Stimulated activated CD4-positive, alpha-beta T cell treated with anti-CD3 and anti-CD28 coated beads, Interleukin-15, amount 100 ng/mL, for 48 hours (primary cell): ENCODE measurements at regions not wholly inside any gene's neighbourhood (a gene's known extent, or its start where the extent isn't known, plus 50 kb on each side); places are given as distances from the start of the nearest gene placed in this dataset.
"Not testable (repeated sequence)": the region's sequence is repeated elsewhere in the genome, so short reads cannot be mapped to it uniquely, and the experiment has no call there.

Experiments used
- DNase-seq, 2 donors: peaks; one replicate each; pipeline ENCODE4 v3.0.0-alpha.2; 2020; ENCODE audit warnings: low read depth in 2 of 2

GRCh38 chr18:56488739-56489138 is 149.7 kb downstream of the TXNL1 start:
- DNase-seq, result no peak

GRCh38 chr18:56487801-56488200 is 150.6 kb downstream of the TXNL1 start:
- DNase-seq, result no peak

- DNase-seq, result no peak
These were observed 155.0 kb downstream of the TXNL1 start for GRCh38 chr18:56483386-56483785.

DNA sequence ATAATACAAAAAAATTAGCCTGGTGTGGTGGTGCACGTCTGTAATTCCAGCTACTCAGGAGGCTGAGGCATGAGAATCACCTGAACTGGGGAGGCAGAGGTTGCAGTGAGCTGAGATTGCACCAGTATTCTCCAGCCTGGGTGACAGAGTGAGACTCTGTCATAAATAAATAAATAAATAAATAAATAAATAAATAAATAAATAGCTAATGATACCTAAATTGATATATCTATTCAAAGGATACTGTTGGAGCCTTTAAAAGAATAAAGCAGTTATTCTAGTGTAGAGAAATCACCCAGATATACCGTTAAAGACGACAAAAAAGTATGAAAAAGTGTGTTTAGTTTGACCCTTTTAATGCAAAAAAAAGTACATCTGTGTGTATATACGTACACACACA is 155.6 kb downstream of the TXNL1 start:
- DNase-seq, result not testable (repeated sequence)

- no peak for DNase-seq
These were observed 156.6 kb downstream of the TXNL1 start for GRCh38 chr18:56481751-56482150.

DNA sequence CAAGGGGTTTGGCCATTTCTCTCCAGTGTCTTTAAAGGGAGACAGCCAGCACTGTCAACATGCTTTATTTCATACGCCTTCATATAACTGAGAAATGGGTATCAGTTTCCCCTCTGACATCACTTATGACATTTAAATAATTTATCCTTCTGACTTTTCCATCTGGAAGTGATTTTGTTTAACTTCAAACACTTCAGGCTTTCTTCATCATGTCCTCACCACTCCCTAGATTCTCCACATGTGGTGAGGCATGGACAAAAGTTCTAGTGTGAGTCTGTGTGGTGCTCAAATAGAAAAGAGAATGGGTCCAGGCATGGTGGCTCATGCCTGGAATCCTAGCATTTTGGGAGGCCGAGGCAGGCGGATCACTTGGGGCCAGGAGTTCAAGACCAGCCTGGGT is 158.6 kb downstream of the TXNL1 start:
- DNase-seq, result no peak

DNA sequence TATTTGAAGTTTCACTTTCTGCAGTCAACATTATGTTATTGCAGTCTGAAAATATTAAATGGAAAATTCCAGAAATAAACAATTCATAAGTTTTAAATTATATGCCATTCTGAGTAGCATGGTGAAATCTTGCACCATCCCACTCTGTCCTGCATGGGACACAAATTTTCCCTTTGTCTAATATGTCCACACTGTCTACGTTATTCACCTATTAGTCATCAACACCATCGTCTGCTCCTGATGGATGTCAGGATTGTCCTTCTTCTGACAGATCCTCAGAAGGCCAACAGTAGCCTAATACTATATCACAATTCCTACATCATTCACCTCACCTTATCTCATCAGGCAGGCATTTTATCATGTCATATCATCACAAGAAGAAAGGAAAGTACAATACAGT is 163.1 kb downstream of the TXNL1 start:
- DNase-seq, result no peak

DNA sequence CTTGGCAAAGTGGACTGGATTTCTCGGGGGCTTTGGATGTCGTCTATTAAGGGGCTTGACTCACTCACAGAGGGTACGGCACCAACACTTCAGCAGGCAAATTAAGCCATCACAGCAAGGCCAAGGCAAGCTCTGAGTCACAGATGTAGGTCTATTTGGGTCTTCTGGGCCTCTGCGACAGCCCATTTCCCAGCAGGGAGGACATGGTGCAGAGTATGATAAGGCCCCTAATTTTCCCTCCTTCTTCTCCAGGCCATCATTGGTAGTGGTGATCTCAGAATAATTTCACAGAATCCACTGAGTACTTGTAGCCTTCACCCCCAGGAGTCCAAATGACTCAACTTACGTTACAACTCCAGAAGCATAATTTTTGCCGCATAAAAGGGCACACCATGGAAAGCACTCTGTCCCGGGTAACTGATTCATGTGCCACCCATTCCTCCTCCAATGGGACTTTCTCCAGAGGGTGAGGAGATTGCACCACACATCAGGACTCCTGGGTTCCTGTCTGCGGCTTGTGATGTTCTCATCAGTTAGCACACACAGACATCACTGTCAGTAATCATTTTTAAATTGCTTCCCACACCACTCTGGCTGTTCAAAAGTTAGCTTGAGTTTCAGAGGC is 164.9 kb downstream of the TXNL1 start:
- DNase-seq, result no peak

GRCh38 chr18:56470406-56471351 is 167.7 kb downstream of the TXNL1 start:
- no peak for DNase-seq

DNA sequence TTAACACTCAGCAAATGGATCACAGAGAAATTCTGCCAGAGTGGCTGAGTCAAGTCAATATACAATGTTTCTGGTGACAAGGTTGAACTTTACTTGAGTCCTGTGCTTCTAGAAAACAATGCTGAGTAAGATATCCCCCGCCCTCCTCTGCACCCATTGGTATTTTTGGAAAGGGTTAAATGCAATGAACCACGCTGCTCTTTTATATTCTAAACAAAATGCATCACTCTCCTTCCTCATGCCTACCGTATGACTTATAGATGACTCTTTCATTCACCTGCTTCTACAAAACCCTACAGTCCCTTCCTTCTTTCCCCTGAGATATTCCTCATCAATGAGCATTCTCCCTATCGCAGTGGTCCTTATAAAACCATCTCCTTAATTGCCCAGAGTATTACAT is 168.8 kb downstream of the TXNL1 start:
- no peak for DNase-seq

GRCh38 chr18:56468396-56468795 is 170.0 kb downstream of the TXNL1 start:
- no peak for DNase-seq

DNA sequence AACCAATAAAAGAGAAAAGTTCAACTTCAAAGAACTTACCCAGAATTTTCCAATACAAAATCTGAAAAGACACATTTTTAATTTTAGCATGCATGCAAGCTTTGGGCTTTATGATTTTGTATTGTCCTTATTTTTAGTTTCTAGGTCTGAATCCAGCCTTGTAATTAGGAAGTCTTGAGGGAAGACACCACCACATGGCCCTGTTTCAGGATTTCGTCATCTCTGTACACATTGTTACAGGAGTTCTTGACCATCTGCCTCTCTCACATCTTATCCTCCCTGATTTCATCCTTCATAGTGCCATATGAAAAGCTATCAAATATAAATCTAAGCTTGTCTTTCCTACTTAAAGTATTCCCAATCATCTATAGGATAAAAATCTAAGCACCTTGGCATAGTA is 176.1 kb downstream of the TXNL1 start:
- DNase-seq, result no peak

- DNase-seq, result no peak
These were observed 177.2 kb downstream of the TXNL1 start for GRCh38 chr18:56461151-56461550.

DNA sequence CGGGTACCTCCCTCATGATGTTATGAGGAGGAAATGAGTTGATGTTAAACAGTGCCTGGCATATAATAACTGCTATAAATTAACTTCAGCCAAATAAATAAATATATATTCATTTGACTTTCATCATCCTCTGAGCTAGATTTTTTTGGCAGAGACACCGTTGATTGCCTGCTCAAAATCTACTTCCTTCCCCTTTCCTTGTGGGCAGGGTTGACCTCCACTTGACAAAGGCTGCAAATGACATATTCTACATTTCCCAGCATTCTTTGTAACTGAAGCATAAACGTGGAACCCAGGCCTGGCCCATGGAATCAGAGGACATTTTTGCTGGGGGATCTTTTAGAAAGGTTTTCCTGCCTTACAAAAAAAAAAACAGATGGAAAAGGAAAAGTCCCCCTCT is 177.8 kb downstream of the TXNL1 start:
- DNase-seq, result no peak

- DNase-seq, result no peak
These were observed 179.4 kb downstream of the TXNL1 start for GRCh38 chr18:56458770-56459712.

DNA sequence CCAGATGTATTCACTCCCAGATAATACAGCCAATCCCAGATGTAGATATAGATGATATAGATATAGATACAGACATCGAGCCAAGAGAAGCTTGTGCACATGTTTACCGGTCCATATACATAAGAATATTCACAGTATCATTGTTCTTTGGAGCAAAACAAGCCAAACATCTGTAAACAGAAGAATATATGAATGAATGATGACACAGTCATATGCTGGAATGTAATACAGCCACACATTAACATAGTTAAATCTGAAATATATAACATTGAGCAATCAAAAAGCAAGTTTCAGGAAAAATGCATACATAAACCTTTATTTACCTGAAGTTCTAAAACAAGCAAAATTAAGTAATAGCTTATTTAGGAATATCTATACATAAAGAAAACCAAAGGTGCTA is 182.5 kb downstream of the TXNL1 start:
- no peak for DNase-seq

- DNase-seq, result no peak
These were observed 183.3 kb downstream of the TXNL1 start for GRCh38 chr18:56455141-56455540.

DNA sequence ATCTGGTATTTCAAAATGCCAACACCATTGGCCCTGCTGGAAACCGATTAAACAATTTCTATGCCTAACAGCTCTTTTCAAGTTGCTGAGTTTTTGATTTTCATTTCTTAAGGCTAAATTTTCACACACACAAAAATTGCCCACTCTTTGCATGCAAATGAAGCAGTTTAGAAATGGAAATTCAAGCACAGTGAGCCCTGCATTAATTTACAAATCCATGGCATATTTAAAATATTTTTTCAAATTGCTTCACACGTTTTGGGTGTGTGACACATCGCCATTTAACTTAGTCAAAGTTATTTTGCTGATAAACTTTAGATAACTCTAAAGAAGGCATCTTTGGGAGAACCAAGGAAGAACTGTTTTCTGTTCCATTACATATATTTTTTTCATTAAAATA is 184.8 kb downstream of the TXNL1 start:
- no peak for DNase-seq

- DNase-seq, result no peak
These were observed 187.2 kb downstream of the TXNL1 start for GRCh38 chr18:56451188-56451587.

GRCh38 chr18:56448751-56449150 is 189.6 kb downstream of the TXNL1 start:
- no peak for DNase-seq

GRCh38 chr18:56445422-56445821 is 193.0 kb downstream of the TXNL1 start:
- no peak for DNase-seq

- no peak for DNase-seq
These were observed 194.2 kb downstream of the TXNL1 start for GRCh38 chr18:56444201-56444600.
